ENCODE measurements at regions not wholly inside any gene's neighbourhood (a gene's known extent, or its start where the extent isn't known, plus 50 kb on each side); places are given as distances from the start of the nearest gene placed in this dataset.

DNA sequence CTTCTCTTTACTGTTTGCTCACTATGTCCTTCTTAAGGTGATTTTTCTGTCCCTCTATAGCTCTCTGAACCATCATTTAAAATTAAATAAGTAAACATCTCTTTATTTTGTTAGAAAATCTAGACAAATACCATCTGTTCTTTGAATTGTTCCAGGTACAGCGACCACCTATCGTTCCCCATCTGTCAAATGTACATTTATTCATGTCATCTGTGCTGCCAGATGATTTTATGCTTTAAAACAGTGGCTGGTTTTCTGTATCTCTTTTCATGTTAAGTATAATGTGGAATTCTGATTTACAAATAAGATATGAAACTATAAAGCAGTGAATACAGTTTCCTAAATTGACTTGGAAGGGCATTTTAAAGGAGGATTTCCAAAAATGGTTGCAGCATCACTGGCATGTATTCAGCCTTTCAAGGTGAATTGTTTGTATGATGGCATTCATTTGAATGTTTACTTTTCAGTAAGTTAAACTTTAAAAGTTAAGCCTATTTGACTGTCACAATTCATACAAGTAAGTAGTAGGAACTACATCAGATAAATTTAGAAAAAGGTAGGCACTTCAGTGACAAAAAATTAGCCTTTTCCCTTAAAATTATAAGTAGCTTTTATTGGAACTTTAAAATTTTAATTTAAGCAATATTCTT, 92.6 kb upstream of the CLVS2 start:
- TF ChIP-seq, protein P1, sequence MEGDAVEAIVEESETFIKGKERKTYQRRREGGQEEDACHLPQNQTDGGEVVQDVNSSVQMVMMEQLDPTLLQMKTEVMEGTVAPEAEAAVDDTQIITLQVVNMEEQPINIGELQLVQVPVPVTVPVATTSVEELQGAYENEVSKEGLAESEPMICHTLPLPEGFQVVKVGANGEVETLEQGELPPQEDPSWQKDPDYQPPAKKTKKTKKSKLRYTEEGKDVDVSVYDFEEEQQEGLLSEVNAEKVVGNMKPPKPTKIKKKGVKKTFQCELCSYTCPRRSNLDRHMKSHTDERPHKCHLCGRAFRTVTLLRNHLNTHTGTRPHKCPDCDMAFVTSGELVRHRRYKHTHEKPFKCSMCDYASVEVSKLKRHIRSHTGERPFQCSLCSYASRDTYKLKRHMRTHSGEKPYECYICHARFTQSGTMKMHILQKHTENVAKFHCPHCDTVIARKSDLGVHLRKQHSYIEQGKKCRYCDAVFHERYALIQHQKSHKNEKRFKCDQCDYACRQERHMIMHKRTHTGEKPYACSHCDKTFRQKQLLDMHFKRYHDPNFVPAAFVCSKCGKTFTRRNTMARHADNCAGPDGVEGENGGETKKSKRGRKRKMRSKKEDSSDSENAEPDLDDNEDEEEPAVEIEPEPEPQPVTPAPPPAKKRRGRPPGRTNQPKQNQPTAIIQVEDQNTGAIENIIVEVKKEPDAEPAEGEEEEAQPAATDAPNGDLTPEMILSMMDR (IDR thresholded peaks at IDR 0.05): no peak
- no peak for TF ChIP-seq ZFX (IDR thresholded peaks at IDR 0.05; ENCODE audit: borderline replicate concordance)

Data from 22Rv1 (cell line).